DND-41 (cell line): ENCODE measurements at regions not wholly inside any gene's neighbourhood (a gene's known extent, or its start where the extent isn't known, plus 50 kb on each side); places are given as distances from the start of the nearest gene placed in this dataset.

Experiments used
- ATAC-seq: fragments of 200-7000 bp; cut with Tn5 transposase; 3 replicates; pipeline ENCODE4 v1.9.1; 2021; ENCODE audit warnings: low read depth; ENCODE audit not compliant: insufficient read depth
- DNase-seq: peaks from one replicate; pipeline ENCODE4 v3.0.0-alpha.2; 2020
- H2AFZ ChIP-seq: 2 replicates; pipeline ENCODE4 v1.6.0; 2012; ENCODE audit warnings: low read depth, low read length
- H3K27ac ChIP-seq: 2 replicates; pipeline ENCODE4 v1.5.1; 2012; ENCODE audit warnings: low read length, inconsistent platforms
- H3K27me3 ChIP-seq: fragments of 200-600 bp; sonication (generic); 2 replicates; pipeline ENCODE4 v1.6.0; 2012; ENCODE audit warnings: low read length, mild to moderate bottlenecking, inconsistent platforms; ENCODE audit not compliant: insufficient read depth, poor library complexity
- H3K36me3 ChIP-seq: 2 replicates; pipeline ENCODE4 v1.5.1; 2012; ENCODE audit warnings: low read length, inconsistent platforms; ENCODE audit not compliant: insufficient read depth
- H3K4me1 ChIP-seq: 2 replicates; pipeline ENCODE4 v1.5.1; 2012; ENCODE audit warnings: mild to moderate bottlenecking, low read length; ENCODE audit not compliant: insufficient read depth
- H3K4me2 ChIP-seq: 2 replicates; pipeline ENCODE4 v1.6.0; 2012; ENCODE audit warnings: mild to moderate bottlenecking, moderate library complexity, low read length, inconsistent platforms; ENCODE audit not compliant: insufficient read depth
- H3K4me3 ChIP-seq, 2 experiments: fragments of 200-600 bp in 1 of 2; shearing (Covaris generic) in 1 of 2; 2 replicates each; pipeline ENCODE4 v1.5.1; 2012 to 2016; ENCODE audit warnings: inconsistent platforms in 2 of 2, low read length in 2 of 2, mild to moderate bottlenecking in 2 of 2, low read depth in 1 of 2, moderate library complexity in 1 of 2
- H3K79me2 ChIP-seq: 2 replicates; pipeline ENCODE4 v1.6.0; 2012; ENCODE audit warnings: low read length, inconsistent platforms; ENCODE audit not compliant: insufficient read depth
- H3K9ac ChIP-seq: 2 replicates; pipeline ENCODE4 v1.6.0; 2012; ENCODE audit warnings: low read depth, mild to moderate bottlenecking, inconsistent platforms, low read length, moderate library complexity
- H3K9me3 ChIP-seq: 2 replicates; pipeline ENCODE4 v1.5.1; 2012; ENCODE audit warnings: low read length, moderate library complexity, mild to moderate bottlenecking, inconsistent platforms; ENCODE audit not compliant: insufficient read depth, severe bottlenecking
- H4K20me1 ChIP-seq: 2 replicates; pipeline ENCODE4 v1.6.0; 2012; ENCODE audit warnings: low read length; ENCODE audit not compliant: insufficient read depth
- EZH2 ChIP-seq: IDR thresholded peaks from 3 replicates; pipeline ENCODE4 v1.6.1; 2012; ENCODE audit warnings: borderline replicate concordance, low read depth, mild to moderate bottlenecking, moderate library complexity, low read length, inconsistent platforms; ENCODE audit not compliant: severe bottlenecking
- TF ChIP-seq, protein P1 (sequence below): IDR thresholded peaks from 2 replicates; pipeline ENCODE4 v1.5.1; 2012; ENCODE audit warnings: borderline replicate concordance, low read length, moderate library complexity, mild to moderate bottlenecking; ENCODE audit not compliant: poor library complexity, severe bottlenecking; ENCODE audit errors: extremely low read depth

DNA sequence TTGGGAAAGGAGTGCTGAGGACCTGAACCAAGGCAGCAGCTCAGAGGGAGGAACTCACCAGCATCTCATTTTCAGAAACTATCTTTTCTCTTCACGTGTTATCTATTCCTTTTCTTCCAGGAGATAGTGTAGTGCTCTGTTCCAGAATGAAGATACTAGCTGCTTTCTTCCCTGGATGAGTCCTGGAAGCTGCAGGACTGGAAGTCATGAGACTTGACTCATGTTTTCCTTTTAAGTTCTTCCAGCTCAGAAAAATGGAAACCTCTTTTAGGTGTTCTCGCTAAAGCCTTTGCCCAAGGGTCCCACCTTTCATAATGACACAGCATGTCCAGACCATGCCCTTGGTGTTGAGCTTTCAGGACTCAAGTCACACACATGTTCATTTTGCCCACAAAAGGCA lies 106.7 kb downstream of the UNC5CL start:
- Histone ChIP-seq H4K20me1 (no peaks in the 10 kb centered on the region), H3K4me3 (no peak overlapping the region), H3K4me1 (no peaks in the 10 kb centered on the region), H3K27me3 (peaks cover 4% of the 10 kb centered on the region), H2AFZ (no peak overlapping the region), H3K4me2 (no peak overlapping the region), H3K36me3 (no peaks in the 10 kb centered on the region), H3K9me3 (no peaks in the 10 kb centered on the region), H3K27ac (no peak overlapping the region), H3K9ac (no peak overlapping the region), H3K79me2 (no peaks in the 10 kb centered on the region)
- TF ChIP-seq, protein P1, sequence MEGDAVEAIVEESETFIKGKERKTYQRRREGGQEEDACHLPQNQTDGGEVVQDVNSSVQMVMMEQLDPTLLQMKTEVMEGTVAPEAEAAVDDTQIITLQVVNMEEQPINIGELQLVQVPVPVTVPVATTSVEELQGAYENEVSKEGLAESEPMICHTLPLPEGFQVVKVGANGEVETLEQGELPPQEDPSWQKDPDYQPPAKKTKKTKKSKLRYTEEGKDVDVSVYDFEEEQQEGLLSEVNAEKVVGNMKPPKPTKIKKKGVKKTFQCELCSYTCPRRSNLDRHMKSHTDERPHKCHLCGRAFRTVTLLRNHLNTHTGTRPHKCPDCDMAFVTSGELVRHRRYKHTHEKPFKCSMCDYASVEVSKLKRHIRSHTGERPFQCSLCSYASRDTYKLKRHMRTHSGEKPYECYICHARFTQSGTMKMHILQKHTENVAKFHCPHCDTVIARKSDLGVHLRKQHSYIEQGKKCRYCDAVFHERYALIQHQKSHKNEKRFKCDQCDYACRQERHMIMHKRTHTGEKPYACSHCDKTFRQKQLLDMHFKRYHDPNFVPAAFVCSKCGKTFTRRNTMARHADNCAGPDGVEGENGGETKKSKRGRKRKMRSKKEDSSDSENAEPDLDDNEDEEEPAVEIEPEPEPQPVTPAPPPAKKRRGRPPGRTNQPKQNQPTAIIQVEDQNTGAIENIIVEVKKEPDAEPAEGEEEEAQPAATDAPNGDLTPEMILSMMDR: no peak
- TF ChIP-seq EZH2: no peak
- DNase-seq (no peak), ATAC-seq (no peak)

DNA sequence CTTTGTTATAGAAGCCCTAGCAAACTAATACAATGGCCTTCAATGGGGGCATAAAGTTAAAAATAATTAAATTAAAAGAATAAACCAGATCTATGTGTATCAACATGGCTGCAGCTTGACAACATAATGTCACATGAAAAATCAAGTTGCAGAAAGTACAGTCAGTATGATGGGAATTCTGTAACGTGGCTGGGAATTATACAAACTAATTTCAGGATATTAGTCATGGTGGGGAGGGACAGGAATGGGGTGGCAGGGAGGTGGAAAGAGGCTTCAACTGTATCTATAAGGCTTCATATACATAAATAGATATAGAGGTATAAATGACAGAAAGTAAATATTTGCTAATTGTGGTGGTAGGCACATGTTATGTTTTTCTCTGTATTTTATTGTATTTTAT lies 107.1 kb downstream of the UNC5CL start:
- Histone ChIP-seq H4K20me1 (no peaks in the 10 kb centered on the region), H3K27ac (no peak overlapping the region), H3K4me2 (no peak overlapping the region), H2AFZ (no peak overlapping the region), H3K27me3 (peaks cover 4% of the 10 kb centered on the region), H3K9ac (no peak overlapping the region), H3K9me3 (no peaks in the 10 kb centered on the region), H3K4me1 (no peaks in the 10 kb centered on the region), H3K4me3 (no peak overlapping the region), H3K36me3 (no peaks in the 10 kb centered on the region), H3K79me2 (no peaks in the 10 kb centered on the region)
- DNase-seq (no peak), ATAC-seq (no peak)
- TF ChIP-seq, protein P1: no peak
- TF ChIP-seq EZH2: no peak

DNA sequence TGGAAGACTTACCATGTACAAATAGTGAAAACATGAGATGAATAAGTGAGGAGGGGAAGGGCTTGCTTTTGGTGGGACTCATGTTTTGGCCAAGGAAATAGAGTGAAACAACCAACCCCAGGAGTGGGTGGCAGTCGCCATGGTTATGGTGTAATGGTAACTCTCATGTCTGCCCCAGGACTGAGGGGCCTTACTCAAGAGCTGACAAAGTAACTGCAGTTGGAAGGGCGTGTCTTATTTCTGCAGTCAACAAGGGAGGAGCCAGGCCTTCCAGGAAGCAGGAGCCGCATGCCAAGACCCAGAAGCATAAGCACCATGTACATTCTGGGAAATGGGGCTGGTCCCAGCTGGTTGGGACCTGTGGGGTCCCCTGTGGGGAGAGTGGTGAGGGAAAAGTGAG lies 108.5 kb downstream of the UNC5CL start:
- H3K79me2 ChIP-seq: no peaks in the 10 kb centered on the region
- H4K20me1 ChIP-seq: no peaks in the 10 kb centered on the region
- DNase-seq (no peak), ATAC-seq (no peak)
- H2AFZ ChIP-seq: no peak overlapping the region
- no peak overlapping the region for H3K4me3 ChIP-seq
- no peak overlapping the region for H3K9ac ChIP-seq
- peaks cover 7% of the 10 kb centered on the region for H3K27me3 ChIP-seq
- H3K27ac ChIP-seq: no peak overlapping the region
- H3K36me3 ChIP-seq: no peaks in the 10 kb centered on the region
- no peaks in the 10 kb centered on the region for H3K4me1 ChIP-seq
- H3K4me2 ChIP-seq: no peak overlapping the region
- H3K9me3 ChIP-seq: no peaks in the 10 kb centered on the region
- TF ChIP-seq, protein P1: no peak
- TF ChIP-seq EZH2: no peak

DNA sequence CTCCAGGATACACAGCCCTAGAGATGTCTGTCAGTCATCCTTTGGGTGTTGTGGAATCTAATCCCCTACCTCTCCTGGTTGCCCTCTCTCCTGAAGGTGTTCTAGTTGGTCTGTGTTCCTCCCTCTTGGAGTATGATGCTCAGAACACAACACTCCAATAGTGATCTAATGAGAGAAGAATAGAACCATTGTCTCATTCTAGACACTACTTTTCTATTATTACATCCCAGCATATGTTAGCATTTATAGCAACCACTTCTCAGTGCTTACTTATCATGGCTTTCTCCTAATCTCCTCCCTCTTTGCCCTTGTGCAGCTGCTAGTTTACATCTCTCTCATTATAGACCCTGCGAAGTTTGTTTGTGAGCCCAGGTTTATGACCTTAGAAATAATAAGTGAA lies 109.0 kb downstream of the UNC5CL start:
- no peak for ATAC-seq
- TF ChIP-seq EZH2: no peak
- TF ChIP-seq, protein P1: no peak

More for the DNA sequence above, 109.0 kb downstream of the UNC5CL start:
- H2AFZ ChIP-seq: no peak overlapping the region
- H3K4me2 ChIP-seq: no peak overlapping the region
- H3K27me3 ChIP-seq: peaks cover 10% of the 10 kb centered on the region
- H3K9ac ChIP-seq: no peak overlapping the region
- H4K20me1 ChIP-seq: no peaks in the 10 kb centered on the region
- no peaks in the 10 kb centered on the region for H3K36me3 ChIP-seq
- H3K9me3 ChIP-seq: no peaks in the 10 kb centered on the region
- no peak overlapping the region for H3K27ac ChIP-seq
- H3K4me1 ChIP-seq: no peaks in the 10 kb centered on the region
- no peaks in the 10 kb centered on the region for H3K79me2 ChIP-seq
- DNase-seq: no peak
- no peak overlapping the region for H3K4me3 ChIP-seq
